Upper lobe of right lung (tissue), 1 donor: ENCODE measurements at regions not wholly inside any gene's neighbourhood (a gene's known extent, or its start where the extent isn't known, plus 50 kb on each side); places are given as distances from the start of the nearest gene placed in this dataset.

ENCODE experiments used
- ATAC-seq: fragments of 200-7000 bp; cut with Tn5 transposase; one replicate; pipeline ENCODE4 v1.9.1; 2020; ENCODE audit warnings: mild to moderate bottlenecking, moderate library complexity
- DNase-seq: peaks from one replicate; pipeline ENCODE4 v3.0.0-alpha.2; 2020
- H3K27ac ChIP-seq: fragments of 200-600 bp; one replicate; pipeline ENCODE4 v1.8.0; 2022
- H3K27me3 ChIP-seq: fragments of 200-600 bp; one replicate; pipeline ENCODE4 v1.8.0; 2022; ENCODE audit warnings: mild to moderate bottlenecking
- H3K36me3 ChIP-seq: fragments of 200-600 bp; one replicate; pipeline ENCODE4 v1.8.0; 2022
- H3K4me1 ChIP-seq: fragments of 200-600 bp; one replicate; pipeline ENCODE4 v1.8.0; 2022
- H3K4me3 ChIP-seq: fragments of 200-600 bp; one replicate; pipeline ENCODE4 v1.8.0; 2022; ENCODE audit warnings: mild to moderate bottlenecking
- H3K9me3 ChIP-seq: fragments of 200-600 bp; one replicate; pipeline ENCODE4 v1.8.0; 2022
- CTCF ChIP-seq: fragments of 200-600 bp; IDR thresholded peaks from one replicate; pipeline ENCODE4 v1.8.0; 2022; ENCODE audit warnings: antibody characterized with exemption
- intact Hi-C: fragments of 100-400 bp; cut with DNase I; formaldehyde crosslinking; loops from one replicate; pipeline ENCODE4 v1.11.0; 2022
- donor health status: DM: no; HTN: yes; CAD: no; lungs with severe emphysema.

GRCh38 chr11:70788248-70789022 is 390.1 kb downstream of the CTTN start:
- no peak for ATAC-seq
- H3K4me1 ChIP-seq, result no peaks in the 10 kb centered on the region
- intact Hi-C loops, result no loop called here
- H3K27ac ChIP-seq, result no peak overlapping the region
- DNase-seq, result peak; percentile 32
- no peaks in the 10 kb centered on the region for H3K27me3 ChIP-seq
- H3K9me3 ChIP-seq, result peaks cover 7% of the 10 kb centered on the region
- no peak overlapping the region for H3K4me3 ChIP-seq
- no peaks in the 10 kb centered on the region for H3K36me3 ChIP-seq
- TF ChIP-seq CTCF, result no peak

- ATAC-seq, result no peak
These were observed 392.5 kb downstream of the CTTN start for GRCh38 chr11:70790671-70791300.

GRCh38 chr11:70796648-70797227 is 398.4 kb downstream of the CTTN start:
- DNase-seq, result no peak
- H3K9me3 ChIP-seq, result peaks cover 7% of the 10 kb centered on the region
- intact Hi-C loops, result no loop called here
- H3K27me3 ChIP-seq, result no peaks in the 10 kb centered on the region
- H3K4me1 ChIP-seq, result no peaks in the 10 kb centered on the region
- H3K27ac ChIP-seq, result no peak overlapping the region
- no peak overlapping the region for H3K4me3 ChIP-seq
- H3K36me3 ChIP-seq, result no peaks in the 10 kb centered on the region
- no peak for ATAC-seq
- TF ChIP-seq CTCF, result no peak

More at GRCh38 chr11:70790671-70791300, 392.5 kb downstream of the CTTN start:
- Histone ChIP-seq H3K4me3 (no peak overlapping the region), H3K4me1 (no peaks in the 10 kb centered on the region), H3K9me3 (peaks cover 7% of the 10 kb centered on the region), H3K27me3 (no peaks in the 10 kb centered on the region), H3K36me3 (no peaks in the 10 kb centered on the region), H3K27ac (no peak overlapping the region)
- intact Hi-C loops, result no loop called here
- DNase-seq, result peak; percentile 28
- TF ChIP-seq CTCF, result no peak

- intact Hi-C loops, result no loop called here
- Histone ChIP-seq H3K36me3 (no peaks in the 10 kb centered on the region), H3K4me3 (no peak overlapping the region), H3K9me3 (no peaks in the 10 kb centered on the region), H3K27me3 (no peaks in the 10 kb centered on the region), H3K4me1 (no peaks in the 10 kb centered on the region), H3K27ac (no peak overlapping the region)
- DNase-seq, result peak; percentile 55
- no peak for TF ChIP-seq CTCF
- ATAC-seq, result no peak
These were observed 400.0 kb downstream of the CTTN start for GRCh38 chr11:70798296-70798695.

- DNase-seq (peak; percentile 26), ATAC-seq (no peak)
- H3K27ac ChIP-seq, result no peak overlapping the region
- H3K4me1 ChIP-seq, result no peaks in the 10 kb centered on the region
- H3K9me3 ChIP-seq, result no peaks in the 10 kb centered on the region
- H3K4me3 ChIP-seq, result no peak overlapping the region
- no peaks in the 10 kb centered on the region for H3K36me3 ChIP-seq
- H3K27me3 ChIP-seq, result no peaks in the 10 kb centered on the region
- TF ChIP-seq CTCF, result no peak
- intact Hi-C loops, result no loop called here
These were observed 401.1 kb downstream of the CTTN start for GRCh38 chr11:70799386-70799785.
